ENCODE measurements at regions not wholly inside any gene's neighbourhood (a gene's known extent, or its start where the extent isn't known, plus 50 kb on each side); places are given as distances from the start of the nearest gene placed in this dataset.

DNA sequence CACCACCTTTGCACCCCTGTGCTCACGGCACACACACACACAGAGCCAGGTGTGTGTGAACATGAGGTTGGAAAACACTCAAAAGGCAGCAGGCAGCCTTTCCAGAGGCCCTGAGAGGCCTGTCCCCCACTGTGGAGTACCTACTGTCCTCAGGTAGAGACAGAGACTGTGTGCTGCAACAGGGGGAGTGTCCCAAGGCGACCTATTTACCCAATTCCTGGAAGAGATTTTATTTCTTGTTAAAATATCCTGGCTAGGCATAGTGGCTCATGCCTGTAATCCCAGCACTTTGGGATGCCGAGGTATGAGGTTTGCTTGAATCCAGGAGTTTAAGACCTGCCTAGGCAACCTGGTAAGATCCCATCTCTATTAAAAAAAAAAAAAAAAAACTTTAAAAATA is 108.5 kb downstream of the COPRS start:
- TF ChIP-seq, protein P1, sequence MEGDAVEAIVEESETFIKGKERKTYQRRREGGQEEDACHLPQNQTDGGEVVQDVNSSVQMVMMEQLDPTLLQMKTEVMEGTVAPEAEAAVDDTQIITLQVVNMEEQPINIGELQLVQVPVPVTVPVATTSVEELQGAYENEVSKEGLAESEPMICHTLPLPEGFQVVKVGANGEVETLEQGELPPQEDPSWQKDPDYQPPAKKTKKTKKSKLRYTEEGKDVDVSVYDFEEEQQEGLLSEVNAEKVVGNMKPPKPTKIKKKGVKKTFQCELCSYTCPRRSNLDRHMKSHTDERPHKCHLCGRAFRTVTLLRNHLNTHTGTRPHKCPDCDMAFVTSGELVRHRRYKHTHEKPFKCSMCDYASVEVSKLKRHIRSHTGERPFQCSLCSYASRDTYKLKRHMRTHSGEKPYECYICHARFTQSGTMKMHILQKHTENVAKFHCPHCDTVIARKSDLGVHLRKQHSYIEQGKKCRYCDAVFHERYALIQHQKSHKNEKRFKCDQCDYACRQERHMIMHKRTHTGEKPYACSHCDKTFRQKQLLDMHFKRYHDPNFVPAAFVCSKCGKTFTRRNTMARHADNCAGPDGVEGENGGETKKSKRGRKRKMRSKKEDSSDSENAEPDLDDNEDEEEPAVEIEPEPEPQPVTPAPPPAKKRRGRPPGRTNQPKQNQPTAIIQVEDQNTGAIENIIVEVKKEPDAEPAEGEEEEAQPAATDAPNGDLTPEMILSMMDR (conservative IDR thresholded peaks at IDR 0.05; ENCODE audit: low read length): no peak
- no peak for TF ChIP-seq EZH2phosphoT487 (IDR thresholded peaks at IDR 0.05; ENCODE audit: borderline replicate concordance, low read depth, low read length)
